ENCODE measurements at regions not wholly inside any gene's neighbourhood (a gene's known extent, or its start where the extent isn't known, plus 50 kb on each side); places are given as distances from the start of the nearest gene placed in this dataset.

DNA sequence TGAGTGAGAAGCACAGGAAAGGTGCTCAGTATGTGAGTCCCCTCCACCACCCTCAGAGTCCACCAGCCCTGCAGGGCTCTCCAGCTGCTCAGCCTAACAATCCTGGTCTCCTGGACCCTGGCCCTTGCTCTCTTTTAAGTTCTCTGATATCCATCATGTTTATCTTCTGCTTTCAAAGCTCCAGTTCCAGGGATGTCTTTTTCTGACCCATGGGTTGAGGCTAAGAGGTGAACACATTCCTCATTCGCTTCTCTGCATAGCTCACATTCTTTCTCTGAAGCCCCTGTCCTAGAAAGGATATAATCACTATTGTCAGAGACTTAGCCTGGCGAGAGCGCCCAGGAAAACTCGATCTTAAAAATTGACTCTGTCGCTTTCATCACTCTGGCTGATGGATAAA lies 86.4 kb downstream of the ARL4C start:
- TF ChIP-seq, protein P1, sequence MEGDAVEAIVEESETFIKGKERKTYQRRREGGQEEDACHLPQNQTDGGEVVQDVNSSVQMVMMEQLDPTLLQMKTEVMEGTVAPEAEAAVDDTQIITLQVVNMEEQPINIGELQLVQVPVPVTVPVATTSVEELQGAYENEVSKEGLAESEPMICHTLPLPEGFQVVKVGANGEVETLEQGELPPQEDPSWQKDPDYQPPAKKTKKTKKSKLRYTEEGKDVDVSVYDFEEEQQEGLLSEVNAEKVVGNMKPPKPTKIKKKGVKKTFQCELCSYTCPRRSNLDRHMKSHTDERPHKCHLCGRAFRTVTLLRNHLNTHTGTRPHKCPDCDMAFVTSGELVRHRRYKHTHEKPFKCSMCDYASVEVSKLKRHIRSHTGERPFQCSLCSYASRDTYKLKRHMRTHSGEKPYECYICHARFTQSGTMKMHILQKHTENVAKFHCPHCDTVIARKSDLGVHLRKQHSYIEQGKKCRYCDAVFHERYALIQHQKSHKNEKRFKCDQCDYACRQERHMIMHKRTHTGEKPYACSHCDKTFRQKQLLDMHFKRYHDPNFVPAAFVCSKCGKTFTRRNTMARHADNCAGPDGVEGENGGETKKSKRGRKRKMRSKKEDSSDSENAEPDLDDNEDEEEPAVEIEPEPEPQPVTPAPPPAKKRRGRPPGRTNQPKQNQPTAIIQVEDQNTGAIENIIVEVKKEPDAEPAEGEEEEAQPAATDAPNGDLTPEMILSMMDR (conservative IDR thresholded peaks at IDR 0.05; ENCODE audit: control insufficient read depth, insufficient read depth, low read depth, low read length) = no peak
- no peak overlapping the region for H3K4me3 ChIP-seq (ENCODE audit: control insufficient read depth, low read depth, low read length)
- no peak for DNase-seq (ENCODE audit: low read depth)

DNA sequence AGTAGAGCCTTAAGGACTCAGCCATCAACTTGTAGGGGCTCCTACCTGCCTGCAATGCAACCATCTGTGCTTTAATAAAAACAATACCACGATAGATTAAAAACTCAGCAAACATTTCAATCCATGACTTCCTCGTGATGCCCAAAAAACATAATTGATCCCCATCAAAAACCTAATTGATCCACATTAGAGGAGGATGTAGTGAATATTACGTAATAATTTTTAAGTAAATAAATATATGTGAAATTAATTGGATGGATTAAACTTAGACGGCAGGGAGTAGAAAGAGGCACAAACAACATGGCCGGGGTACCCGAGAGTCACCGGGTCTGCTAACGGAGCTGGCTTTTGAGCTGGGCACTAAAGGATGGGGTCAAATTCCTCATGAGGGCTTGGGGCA lies 87.3 kb downstream of the ARL4C start:
- H3K4me3 ChIP-seq (ENCODE audit: control insufficient read depth, low read depth, low read length) = no peak overlapping the region
- DNase-seq (ENCODE audit: low read depth) = no peak
- TF ChIP-seq, protein P1 (conservative IDR thresholded peaks at IDR 0.05; ENCODE audit: control insufficient read depth, insufficient read depth, low read depth, low read length) = no peak

DNA sequence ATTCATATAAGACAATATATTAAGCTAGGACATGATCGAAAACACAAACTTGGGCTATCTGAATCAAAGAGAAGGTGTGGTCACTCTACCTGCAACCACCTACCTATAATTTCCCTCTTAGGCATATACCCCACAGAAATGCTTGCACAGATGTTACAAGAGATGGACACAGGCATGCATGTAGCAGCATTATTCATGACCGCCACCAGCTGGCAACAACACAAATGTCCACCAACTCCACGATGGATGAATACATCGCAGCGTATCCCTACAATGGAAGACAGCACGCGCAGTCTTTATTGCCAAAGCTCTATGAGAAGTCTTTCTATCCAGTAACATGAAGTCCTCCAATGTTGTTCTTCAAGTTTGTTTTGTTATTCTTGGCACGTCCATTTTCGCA lies 90.8 kb downstream of the ARL4C start:
- TF ChIP-seq, protein P1 (conservative IDR thresholded peaks at IDR 0.05; ENCODE audit: control insufficient read depth, insufficient read depth, low read depth, low read length) = no peak
- H3K4me3 ChIP-seq (ENCODE audit: control insufficient read depth, low read depth, low read length) = no peak overlapping the region
- DNase-seq (ENCODE audit: low read depth) = no peak

DNA sequence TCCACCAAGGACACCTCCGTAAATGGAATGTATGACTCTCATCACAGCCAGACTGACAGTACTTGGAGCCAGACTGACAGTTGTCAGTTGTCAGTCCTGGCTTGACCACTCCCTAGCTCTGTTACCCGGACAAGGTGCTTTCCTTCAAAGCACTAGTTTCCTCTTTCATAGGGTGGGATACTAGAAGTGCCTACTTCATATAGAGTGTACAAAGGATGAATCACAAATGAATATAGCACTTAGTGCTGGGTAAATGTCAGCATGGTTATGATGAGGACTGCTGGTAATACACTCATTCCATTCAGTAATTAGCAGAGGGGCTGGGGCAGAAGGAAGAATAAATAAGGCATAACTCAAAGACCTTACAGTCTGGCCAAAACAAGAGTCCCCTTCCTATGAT lies 91.4 kb downstream of the ARL4C start:
- TF ChIP-seq, protein P1 (conservative IDR thresholded peaks at IDR 0.05; ENCODE audit: control insufficient read depth, insufficient read depth, low read depth, low read length) = no peak
- no peak for DNase-seq (ENCODE audit: low read depth)

DNA sequence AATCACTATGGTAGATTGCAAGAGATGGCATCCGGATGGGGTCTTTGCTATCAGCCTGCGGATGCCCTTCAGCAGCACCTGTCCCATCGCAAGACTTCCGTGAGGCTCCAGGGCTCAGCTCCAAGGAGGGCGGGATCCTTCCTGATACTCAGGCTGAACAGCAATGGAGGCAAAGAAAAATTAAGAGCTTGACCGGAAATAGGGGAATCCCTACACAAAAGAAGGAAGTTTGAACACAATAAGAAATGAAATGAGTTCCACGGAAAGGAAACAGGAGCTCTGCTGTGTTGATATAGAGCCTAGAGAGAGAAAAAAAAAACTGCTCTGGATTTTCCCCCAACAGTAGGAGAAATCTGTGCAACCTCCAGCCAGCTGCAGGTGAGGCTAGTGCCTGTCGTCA lies 91.9 kb downstream of the ARL4C start:
- no peak for DNase-seq (ENCODE audit: low read depth)
- TF ChIP-seq, protein P1 (conservative IDR thresholded peaks at IDR 0.05; ENCODE audit: control insufficient read depth, insufficient read depth, low read depth, low read length) = no peak
- no peak overlapping the region for H3K4me3 ChIP-seq (ENCODE audit: control insufficient read depth, low read depth, low read length)

More for the DNA sequence above, 91.4 kb downstream of the ARL4C start:
- H3K4me3 ChIP-seq (ENCODE audit: control insufficient read depth, low read depth, low read length) = no peak overlapping the region

DNA sequence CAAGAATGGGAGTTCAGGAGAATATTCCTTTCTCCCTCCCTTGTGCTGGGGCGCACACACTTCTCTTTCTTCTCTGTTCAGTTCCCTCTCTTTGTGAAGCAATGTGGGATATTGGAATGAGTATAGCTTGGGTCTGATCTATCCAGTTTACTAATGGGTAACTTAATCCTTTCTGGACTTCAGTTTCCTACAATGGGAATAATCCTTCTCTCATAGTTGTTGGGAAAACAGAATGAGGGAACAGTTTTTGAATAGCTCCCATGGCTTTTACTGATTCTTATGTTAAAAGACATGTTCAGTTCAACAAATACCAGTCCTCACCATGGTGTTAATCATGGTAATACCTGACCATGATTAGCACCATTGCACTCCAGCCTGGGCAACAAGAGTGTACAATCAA lies 93.1 kb downstream of the ARL4C start:
- H3K4me3 ChIP-seq (ENCODE audit: control insufficient read depth, low read depth, low read length) = no peak overlapping the region
- TF ChIP-seq, protein P1 (conservative IDR thresholded peaks at IDR 0.05; ENCODE audit: control insufficient read depth, insufficient read depth, low read depth, low read length) = no peak
- DNase-seq (ENCODE audit: low read depth) = no peak

DNA sequence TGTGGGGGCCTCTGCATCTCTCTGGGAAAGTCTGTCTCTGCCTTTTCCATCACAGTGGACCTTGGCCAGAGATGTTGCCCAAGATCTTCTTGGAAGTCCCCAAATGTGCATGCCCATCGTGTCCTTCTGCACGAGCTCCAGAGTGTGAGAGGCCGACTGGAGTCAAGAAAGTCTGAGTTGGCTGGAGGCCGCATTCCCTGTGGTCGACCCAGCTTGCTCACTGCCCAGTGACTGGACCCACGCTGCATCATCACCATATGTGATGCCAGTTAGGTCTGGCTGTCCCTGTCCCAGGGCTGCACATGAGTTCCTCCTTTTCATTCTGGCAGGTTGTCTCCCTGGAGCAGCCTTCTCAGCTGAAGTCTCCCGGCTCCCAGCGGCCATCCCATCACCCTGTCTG lies 93.8 kb downstream of the ARL4C start:
- DNase-seq (ENCODE audit: low read depth) = peak; percentile 44
- H3K4me3 ChIP-seq (ENCODE audit: control insufficient read depth, low read depth, low read length) = no peak overlapping the region
- TF ChIP-seq, protein P1 (conservative IDR thresholded peaks at IDR 0.05; ENCODE audit: control insufficient read depth, insufficient read depth, low read depth, low read length) = no peak

Data from fibroblast of mammary gland (primary cell).